ENCODE measurements at regions not wholly inside any gene's neighbourhood (a gene's known extent, or its start where the extent isn't known, plus 50 kb on each side); places are given as distances from the start of the nearest gene placed in this dataset.

GRCh38 chr3:124609402-124609801, 120.8 kb upstream of the UMPS start:
- H3K27ac ChIP-seq (ENCODE audit: insufficient read depth, low read depth, low read length), result no peak overlapping the region
- no peak for FAIRE-seq
- ChIA-PET CTCF (no interaction called here), POLR2A (no interaction called here)
- dilution Hi-C loops (cut with MboI; ENCODE audit: extremely low pct_ligation_motif_present, low sequenced_read_pairs), result no loop called here
- no peak overlapping the region for H2AFZ ChIP-seq (ENCODE audit: low read depth, low read length)
- no peaks in the 10 kb centered on the region for H3K36me3 ChIP-seq (ENCODE audit: control insufficient read depth in 2 of 2, extremely low read depth in 1 of 2, insufficient read depth in 2 of 2, low read length in 2 of 2)
- no peaks in the 10 kb centered on the region for H3K27me3 ChIP-seq (ENCODE audit: control insufficient read depth in 2 of 2, insufficient read depth in 2 of 2, low read length in 2 of 2)
- BruUV-seq (replicated peaks), result no TSS peak
- H3K9ac ChIP-seq (replicated peaks; ENCODE audit: extremely low read depth, insufficient read depth, low read length), result no peak overlapping the region
- H3K9me1 ChIP-seq (replicated peaks; ENCODE audit: control insufficient read depth, extremely low read depth, insufficient read depth, low read length), result no peaks in the 10 kb centered on the region
- H3K4me3 ChIP-seq (replicated peaks in 1 of 3; ENCODE audit: insufficient read depth in 1 of 3, low read depth in 1 of 3, low read length in 3 of 3), result no peak overlapping the region
- intact Hi-C loops (cut with micrococcal nuclease), result no loop called here
- H3K79me2 ChIP-seq (ENCODE audit: control insufficient read depth, insufficient read depth, low read length), result no peaks in the 10 kb centered on the region
- H3K9me3 ChIP-seq (replicated peaks; ENCODE audit: control insufficient read depth, insufficient read depth, low read length), result no peaks in the 10 kb centered on the region
- H3K4me1 ChIP-seq (ENCODE audit: control insufficient read depth, extremely low read depth, insufficient read depth, low read length), result no peaks in the 10 kb centered on the region
- no peak overlapping the region for H3K4me2 ChIP-seq (ENCODE audit: insufficient read depth, low read length)
- no peak for TF ChIP-seq GATA2 (IDR thresholded peaks at IDR 0.05; ENCODE audit: insufficient read depth, insufficient read length, low read depth, low read length)
- no peak for TF ChIP-seq MYC (IDR thresholded peaks at IDR 0.05; ENCODE audit: low read depth, low read length)
- TF ChIP-seq EZH2 (IDR thresholded peaks at IDR 0.05; ENCODE audit: borderline replicate concordance, low read depth, low read length, severe bottlenecking), result no peak
- TF ChIP-seq MAX (IDR thresholded peaks at IDR 0.05; ENCODE audit: insufficient read depth, insufficient read length), result no peak
- no peak for TF ChIP-seq POLR2AphosphoS5 (IDR thresholded peaks at IDR 0.05; ENCODE audit: insufficient read depth, low read depth, low read length)
- no peak for TF ChIP-seq JUN (IDR thresholded peaks at IDR 0.05; ENCODE audit: borderline replicate concordance, insufficient read depth, insufficient read length, low read depth)
- no peak for TF ChIP-seq CTCF (IDR thresholded peaks at IDR 0.05; ENCODE audit: extremely low read depth in 1 of 2, insufficient read depth in 1 of 2, low read depth in 1 of 2, low read length in 2 of 2)
- TF ChIP-seq POLR2A (IDR thresholded peaks at IDR 0.05; ENCODE audit: low read depth, low read length), result no peak
- no peak for TF ChIP-seq FOS (IDR thresholded peaks at IDR 0.05; ENCODE audit: borderline replicate concordance, insufficient read depth, low read length)
- DNase-seq (ENCODE audit: low read depth, low spot score), result no peak
- H4K20me1 ChIP-seq (replicated peaks; ENCODE audit: control insufficient read depth, extremely low read depth, insufficient read depth, low read length), result no peaks in the 10 kb centered on the region
